ENCODE measurements at regions not wholly inside any gene's neighbourhood (a gene's known extent, or its start where the extent isn't known, plus 50 kb on each side); places are given as distances from the start of the nearest gene placed in this dataset.

- no peak for DNase-seq
These were observed 106.0 kb upstream of the CCDC196 start for GRCh38 chr14:66380143-66380542.

GRCh38 chr14:66381755-66382154, 104.4 kb upstream of the CCDC196 start:
- DNase-seq, result no peak

- no peak for DNase-seq
These were observed 102.9 kb upstream of the CCDC196 start for GRCh38 chr14:66383257-66383656.

GRCh38 chr14:66383771-66384170, 102.4 kb upstream of the CCDC196 start:
- DNase-seq, result no peak

- no peak for DNase-seq
These were observed 97.7 kb upstream of the CCDC196 start for GRCh38 chr14:66388516-66388915.

- DNase-seq, result no peak
These were observed 96.7 kb upstream of the CCDC196 start for GRCh38 chr14:66389481-66389880.

- no peak for DNase-seq
These were observed 90.9 kb upstream of the CCDC196 start for GRCh38 chr14:66395300-66395699.

GRCh38 chr14:66396164-66396563, 90.0 kb upstream of the CCDC196 start:
- no peak for DNase-seq

GRCh38 chr14:66398437-66398836, 87.7 kb upstream of the CCDC196 start:
- DNase-seq, result no peak

- DNase-seq, result peak; percentile 13
These were observed 84.6 kb upstream of the CCDC196 start for GRCh38 chr14:66401449-66402095.

- peak; percentile 35 for DNase-seq
These were observed 83.0 kb upstream of the CCDC196 start for GRCh38 chr14:66403183-66403582.

- no peak for DNase-seq
These were observed 82.1 kb upstream of the CCDC196 start for GRCh38 chr14:66404051-66404545.

GRCh38 chr14:66405158-66405557, 81.0 kb upstream of the CCDC196 start:
- DNase-seq, result peak; percentile 77

GRCh38 chr14:66413901-66414300, 72.3 kb upstream of the CCDC196 start:
- no peak for DNase-seq

GRCh38 chr14:66414511-66414910, 71.7 kb upstream of the CCDC196 start:
- no peak for DNase-seq

GRCh38 chr14:66420251-66421006, 65.7 kb upstream of the CCDC196 start:
- DNase-seq, result no peak

GRCh38 chr14:66421990-66422946, 63.9 kb upstream of the CCDC196 start:
- no peak for DNase-seq

GRCh38 chr14:66425402-66425801, 60.8 kb upstream of the CCDC196 start:
- DNase-seq, result no peak

- no peak for DNase-seq
These were observed 59.7 kb upstream of the CCDC196 start for GRCh38 chr14:66426451-66426850.

- no peak for DNase-seq
These were observed 53.8 kb upstream of the CCDC196 start for GRCh38 chr14:66432334-66432733.

- DNase-seq, result no peak
These were observed 51.7 kb upstream of the CCDC196 start for GRCh38 chr14:66434464-66434863.

- no peak for DNase-seq
These were observed 50.5 kb upstream of the CCDC196 start for GRCh38 chr14:66435683-66436082.

All from hematopoietic multipotent progenitor cell treated with erythropoietin and hydrocortisone succinate and interleukin-3 and kit ligand, for 8 days (in vitro differentiated cells).